ENCODE measurements at regions not wholly inside any gene's neighbourhood (a gene's known extent, or its start where the extent isn't known, plus 50 kb on each side); places are given as distances from the start of the nearest gene placed in this dataset.
"Not testable (repeated sequence)": the region's sequence is repeated elsewhere in the genome, so short reads cannot be mapped to it uniquely, and the experiment has no call there.

GRCh38 chr12:83261998-83262397 lies 575.3 kb downstream of the TMTC2 start:
- no peaks in the 10 kb centered on the region for H4K20me1 ChIP-seq (ENCODE audit: control insufficient read depth, insufficient read depth, low read length, poor library complexity, severe bottlenecking)
- no peaks in the 10 kb centered on the region for H3K27me3 Mint-ChIP-seq
- H3K4me2 ChIP-seq (replicated peaks; ENCODE audit: low read depth, low read length, poor library complexity, severe bottlenecking), result no peak overlapping the region
- no peaks in the 10 kb centered on the region for H3K4me1 Mint-ChIP-seq
- DNase-seq (no peak), ATAC-seq (ENCODE audit: low read depth) (no peak)
- intact Hi-C loops (cut with micrococcal nuclease), result no loop called here
- H3K4me3 Mint-ChIP-seq, result no peak overlapping the region
- no peaks in the 10 kb centered on the region for H3K27me3 ChIP-seq (replicated peaks in 1 of 4; ENCODE audit: control extremely low read depth in 1 of 4, control insufficient read depth in 3 of 4, insufficient read depth in 4 of 4, low read length in 3 of 4)
- no peaks in the 10 kb centered on the region for H3K9me3 ChIP-seq (ENCODE audit: control extremely low read depth in 1 of 3, control insufficient read depth in 2 of 3, insufficient read depth in 1 of 3, low read length in 2 of 3)
- no peak overlapping the region for H3K4me3 ChIP-seq (ENCODE audit: control extremely low read depth in 1 of 5, extremely low read depth in 1 of 5, insufficient read depth in 1 of 5, low read depth in 2 of 5, low read length in 4 of 5)
- H3K4me1 ChIP-seq (ENCODE audit: control insufficient read depth in 2 of 2, insufficient read depth in 2 of 2, low read length in 2 of 2), result no peaks in the 10 kb centered on the region
- ChIA-PET POLR2A (no interaction called here), CTCF (no interaction called here)
- no peak overlapping the region for H3K27ac Mint-ChIP-seq
- no peaks in the 10 kb centered on the region for H3K9me3 Mint-ChIP-seq (ENCODE audit: insufficient read depth)
- H3K27ac ChIP-seq (ENCODE audit: low read length in 2 of 2), result no peak overlapping the region
- no peak overlapping the region for H3K9ac ChIP-seq (ENCODE audit: low read length)
- H2AFZ ChIP-seq (ENCODE audit: insufficient read depth, low read depth, low read length, poor library complexity, severe bottlenecking), result no peak overlapping the region
- no peaks in the 10 kb centered on the region for H3K79me2 ChIP-seq (ENCODE audit: control insufficient read depth, insufficient read depth, low read length)
- TF ChIP-seq EZH2 (IDR thresholded peaks at IDR 0.05; ENCODE audit: borderline replicate concordance, insufficient read depth, low read depth, low read length, poor library complexity, severe bottlenecking), result no peak
- TF ChIP-seq CTCF (IDR thresholded peaks at IDR 0.05), result no peak
- no peaks in the 10 kb centered on the region for H3K36me3 ChIP-seq (replicated peaks in 1 of 2; ENCODE audit: control extremely low read depth in 1 of 2, control insufficient read depth in 1 of 2, extremely low read depth in 1 of 2, insufficient read depth in 2 of 2, low read length in 1 of 2)

- H3K4me1 Mint-ChIP-seq; H3K4me2 ChIP-seq (replicated peaks; ENCODE audit: low read depth, low read length, poor library complexity, severe bottlenecking); ATAC-seq (ENCODE audit: low read depth); intact Hi-C loops (cut with micrococcal nuclease); H3K4me3 ChIP-seq (ENCODE audit: control extremely low read depth in 1 of 5, extremely low read depth in 1 of 5, insufficient read depth in 1 of 5, low read depth in 2 of 5, low read length in 4 of 5); H3K27me3 Mint-ChIP-seq; DNase-seq; H3K9me3 ChIP-seq (ENCODE audit: control extremely low read depth in 1 of 3, control insufficient read depth in 2 of 3, insufficient read depth in 1 of 3, low read length in 2 of 3); POLR2A ChIA-PET; H3K27ac ChIP-seq (ENCODE audit: low read length in 2 of 2); H3K36me3 ChIP-seq (replicated peaks in 1 of 2; ENCODE audit: control extremely low read depth in 1 of 2, control insufficient read depth in 1 of 2, extremely low read depth in 1 of 2, insufficient read depth in 2 of 2, low read length in 1 of 2); H3K27ac Mint-ChIP-seq; H3K79me2 ChIP-seq (ENCODE audit: control insufficient read depth, insufficient read depth, low read length); H3K9ac ChIP-seq (ENCODE audit: low read length); H4K20me1 ChIP-seq (ENCODE audit: control insufficient read depth, insufficient read depth, low read length, poor library complexity, severe bottlenecking); H3K4me1 ChIP-seq (ENCODE audit: control insufficient read depth in 2 of 2, insufficient read depth in 2 of 2, low read length in 2 of 2); H2AFZ ChIP-seq (ENCODE audit: insufficient read depth, low read depth, low read length, poor library complexity, severe bottlenecking); H3K4me3 Mint-ChIP-seq; CTCF ChIA-PET; H3K27me3 ChIP-seq (replicated peaks in 1 of 4; ENCODE audit: control extremely low read depth in 1 of 4, control insufficient read depth in 3 of 4, insufficient read depth in 4 of 4, low read length in 3 of 4); H3K9me3 Mint-ChIP-seq (ENCODE audit: insufficient read depth): not testable (repeated sequence)
- WGBS (ENCODE audit: insufficient coverage), result no CpG with 5 or more reads among the region's 3 CpGs
Measured at GRCh38 chr12:83260126-83260525, 573.4 kb downstream of the TMTC2 start.

Measured in B cell (primary cell).